H9 (cell line): ENCODE measurements at regions not wholly inside any gene's neighbourhood (a gene's known extent, or its start where the extent isn't known, plus 50 kb on each side); places are given as distances from the start of the nearest gene placed in this dataset.

ENCODE experiments used
- DNase-seq: peaks from one replicate; pipeline ENCODE4 v3.0.0-alpha.2; 2017
- H2AFZ ChIP-seq: one replicate; pipeline ENCODE4 v1.6.1; 2013; ENCODE audit warnings: mild to moderate bottlenecking, low read length, control low read depth, moderate library complexity
- H2AK5ac ChIP-seq: 2 replicates; pipeline ENCODE4 v1.6.1; 2013; ENCODE audit warnings: low read length, control low read depth, mixed read lengths; ENCODE audit not compliant: insufficient read length
- H2BK120ac ChIP-seq: one replicate; pipeline ENCODE4 v1.6.1; 2013; ENCODE audit warnings: low read depth, mild to moderate bottlenecking, low read length, control low read depth, inconsistent platforms; ENCODE audit not compliant: poor library complexity, severe bottlenecking
- H2BK12ac ChIP-seq: 2 replicates; pipeline ENCODE4 v1.6.1; 2013; ENCODE audit warnings: low read length, control low read depth, mixed read lengths, low read depth; ENCODE audit not compliant: insufficient read length
- H2BK15ac ChIP-seq: 2 replicates; pipeline ENCODE4 v1.6.1; 2013; ENCODE audit warnings: low read depth, low read length, control low read depth
- H2BK20ac ChIP-seq: one replicate; pipeline ENCODE4 v1.6.1; 2013; ENCODE audit warnings: low read depth, mild to moderate bottlenecking, low read length, control low read depth, inconsistent platforms; ENCODE audit not compliant: poor library complexity, severe bottlenecking
- H2BK5ac ChIP-seq: 2 replicates; pipeline ENCODE4 v1.6.1; 2013; ENCODE audit warnings: low read length, control low read depth, mixed read lengths; ENCODE audit not compliant: insufficient read length
- H3K14ac ChIP-seq: 2 replicates; pipeline ENCODE4 v1.6.1; 2013; ENCODE audit warnings: low read length, control low read depth; ENCODE audit not compliant: insufficient read depth
- H3K18ac ChIP-seq: 2 replicates; pipeline ENCODE4 v1.6.1; 2013; ENCODE audit warnings: low read depth, mild to moderate bottlenecking, mixed read lengths, low read length, control low read depth; ENCODE audit not compliant: insufficient read length
- H3K23ac ChIP-seq: 2 replicates; pipeline ENCODE4 v1.6.1; 2013; ENCODE audit warnings: low read length, control low read depth, mixed read lengths, low read depth; ENCODE audit not compliant: insufficient read length
- H3K23me2 ChIP-seq: 2 replicates; pipeline ENCODE4 v1.6.1; 2013; ENCODE audit warnings: low read depth, mild to moderate bottlenecking, mixed read lengths, low read length, control low read depth; ENCODE audit not compliant: insufficient read length, poor library complexity, severe bottlenecking
- H3K27ac ChIP-seq: 2 replicates; pipeline ENCODE4 v1.5.1; 2013; ENCODE audit warnings: low read length, control low read depth, mixed read lengths, low read depth; ENCODE audit not compliant: insufficient read length
- H3K27me3 ChIP-seq: 2 replicates; pipeline ENCODE4 v1.6.1; 2013; ENCODE audit warnings: low read length, control low read depth, inconsistent platforms; ENCODE audit not compliant: insufficient read depth
- H3K4ac ChIP-seq: 2 replicates; pipeline ENCODE4 v1.6.1; 2013; ENCODE audit warnings: low read depth, mild to moderate bottlenecking, control low read depth, inconsistent platforms, low read length, moderate library complexity
- H3K4me1 ChIP-seq: 2 replicates; pipeline ENCODE4 v1.6.1; 2013; ENCODE audit warnings: low read length, control low read depth, inconsistent platforms; ENCODE audit not compliant: insufficient read depth
- H3K4me2 ChIP-seq: 2 replicates; pipeline ENCODE4 v1.6.1; 2013; ENCODE audit warnings: low read length, control low read depth, mixed read lengths; ENCODE audit not compliant: insufficient read length, insufficient read depth
- H3K56ac ChIP-seq: 2 replicates; pipeline ENCODE4 v1.6.1; 2013; ENCODE audit warnings: low read depth, mild to moderate bottlenecking, mixed read lengths, low read length, control low read depth; ENCODE audit not compliant: insufficient read length
- H3K79me1 ChIP-seq: 2 replicates; pipeline ENCODE4 v1.6.1; 2013; ENCODE audit warnings: low read depth, mild to moderate bottlenecking, moderate library complexity, low read length, control low read depth, inconsistent platforms; ENCODE audit not compliant: insufficient read depth, poor library complexity, severe bottlenecking
- H3K79me2 ChIP-seq: 2 replicates; pipeline ENCODE4 v1.6.1; 2013; ENCODE audit warnings: low read length, control low read depth, inconsistent platforms; ENCODE audit not compliant: insufficient read depth
- H3K9ac ChIP-seq: 2 replicates; pipeline ENCODE4 v1.6.1; 2013; ENCODE audit warnings: low read length, control low read depth, mixed read lengths; ENCODE audit not compliant: insufficient read length; ENCODE audit errors: extremely low read depth
- H3K9me3 ChIP-seq: one replicate; pipeline ENCODE4 v1.6.1; 2013; ENCODE audit warnings: low read depth, low read length, inconsistent platforms; ENCODE audit not compliant: control insufficient read depth
- H3T11ph ChIP-seq: one replicate; pipeline ENCODE4 v1.6.1; 2013; ENCODE audit warnings: mild to moderate bottlenecking, low read length, control low read depth, inconsistent platforms
- H4K20me1 ChIP-seq: one replicate; pipeline ENCODE4 v1.6.1; 2013; ENCODE audit not compliant: control insufficient read depth, insufficient read length, insufficient read depth
- H4K5ac ChIP-seq: 2 replicates; pipeline ENCODE4 v1.6.1; 2013; ENCODE audit warnings: low read depth, mild to moderate bottlenecking, mixed read lengths, low read length, control low read depth; ENCODE audit not compliant: insufficient read length
- H4K8ac ChIP-seq: replicated peaks from 2 replicates; pipeline ENCODE4 v1.6.1; 2013; ENCODE audit warnings: low read length, control low read depth, mixed read lengths, low read depth; ENCODE audit not compliant: insufficient read length
- H4K91ac ChIP-seq: 2 replicates; pipeline ENCODE4 v1.6.1; 2013; ENCODE audit warnings: low read depth, mild to moderate bottlenecking, moderate library complexity, mixed read lengths, low read length, control low read depth; ENCODE audit not compliant: insufficient read length
- H3K27ac Mint-ChIP-seq, 3 experiments: 2 replicates in 2 of 3; 3 replicates in 1 of 3; pipeline ENCODE4 v1.8.0; 2020 to 2021; ENCODE audit warnings: mixed read lengths in 3 of 3, mild to moderate bottlenecking in 1 of 3, moderate library complexity in 1 of 3
- H3K27me3 Mint-ChIP-seq: 2 replicates; pipeline ENCODE4 v1.8.0; 2021; ENCODE audit warnings: low read depth, mild to moderate bottlenecking, moderate library complexity, mixed read lengths
- H3K36me3 Mint-ChIP-seq, 3 experiments: 2 replicates in 2 of 3; 3 replicates in 1 of 3; pipeline ENCODE4 v1.8.0; 2020 to 2021; ENCODE audit warnings: low read depth in 3 of 3, mixed read lengths in 3 of 3; ENCODE audit not compliant: insufficient read depth in 1 of 3
- H3K4me1 Mint-ChIP-seq, 2 experiments: 2 replicates each; pipeline ENCODE4 v1.8.0; 2020; ENCODE audit warnings: mixed read lengths in 2 of 2
- H3K4me3 Mint-ChIP-seq, 2 experiments: 2 replicates in 1 of 2; 3 replicates in 1 of 2; pipeline ENCODE4 v1.8.0; 2020 to 2021; ENCODE audit warnings: mild to moderate bottlenecking in 2 of 2, mixed read lengths in 2 of 2, moderate library complexity in 1 of 2
- H3K9me3 Mint-ChIP-seq, 2 experiments: 2 replicates in 1 of 2; 3 replicates in 1 of 2; pipeline ENCODE4 v1.8.0; 2020; ENCODE audit warnings: mild to moderate bottlenecking in 2 of 2, mixed read lengths in 2 of 2, moderate library complexity in 1 of 2
- WGBS: extraction: QIAGEN DNeasy Blood & Tissue Kit; methylation state at CpG from one replicate; pipeline ENCODE4 v1.1.7; 2013; ENCODE audit warnings: missing lambda C conversion rate, low lambda C conversion rate, mixed read lengths; ENCODE audit not compliant: insufficient read length; ENCODE audit errors: extremely low coverage; 5-methylcytosine and 5-hydroxymethylcytosine counted together
- TF ChIP-seq, protein P1 (sequence below): fragments of 200-600 bp; sonication (generic); conservative IDR thresholded peaks from 3 replicates; pipeline ENCODE4 v1.8.0; 2021; ENCODE audit warnings: antibody characterized with exemption, mild to moderate bottlenecking

DNA sequence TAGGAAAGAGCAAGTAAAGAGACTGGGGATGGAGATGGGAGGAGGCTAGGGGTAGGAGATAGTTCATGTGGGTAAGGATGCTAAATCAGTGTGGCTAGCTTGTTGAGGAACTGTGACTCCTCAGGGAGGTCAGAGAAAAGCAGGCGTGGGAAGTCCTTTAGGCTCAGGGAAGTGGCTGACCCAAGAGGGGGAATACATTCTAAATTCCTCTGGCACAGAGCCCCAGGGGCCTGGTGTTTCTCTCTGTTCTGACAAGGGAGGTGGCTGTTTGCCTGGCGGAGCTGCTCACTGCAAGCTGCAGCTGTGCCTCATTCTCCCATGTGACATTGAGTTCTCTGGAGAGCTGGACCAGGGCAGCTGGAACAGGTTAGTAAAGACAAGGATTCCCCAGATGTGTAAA is 152.2 kb upstream of the SLC38A2 start:
- no CpG with 5 or more reads among the region's 2 CpGs for WGBS
- Histone ChIP-seq H3T11ph (no peak overlapping the region), H2BK15ac (no peak overlapping the region), H3K14ac (no peak overlapping the region), H2BK120ac (no peak overlapping the region), H4K91ac (no peak overlapping the region), H3K9me3 (no peaks in the 10 kb centered on the region), H3K56ac (no peak overlapping the region), H2BK5ac (no peak overlapping the region), H4K5ac (no peak overlapping the region), H2AFZ (no peak overlapping the region), H4K8ac (no peak overlapping the region), H3K23me2 (no peaks in the 10 kb centered on the region), H3K4me1 (no peaks in the 10 kb centered on the region), H2AK5ac (no peak overlapping the region), H3K27me3 (no peaks in the 10 kb centered on the region), H3K79me2 (no peaks in the 10 kb centered on the region), H3K27ac (no peak overlapping the region), H4K20me1 (no peaks in the 10 kb centered on the region), H2BK20ac (no peak overlapping the region), H3K4ac (no peak overlapping the region), H3K79me1 (no peaks in the 10 kb centered on the region), H3K18ac (no peak overlapping the region), H3K4me2 (no peak overlapping the region), H3K9ac (no peak overlapping the region), H2BK12ac (no peak overlapping the region), H3K23ac (no peak overlapping the region)
- peaks cover 5 to 8% of the 10 kb centered on the region in 2 experiments; a peak in 2 of 4 replicates for H3K4me1 Mint-ChIP-seq
- no peak overlapping the region for H3K4me3 Mint-ChIP-seq
- no peak for DNase-seq
- H3K36me3 Mint-ChIP-seq: peaks cover 0 to 14% (median 4%) of the 10 kb centered on the region in 3 experiments; a peak in 3 of 7 replicates
- peak overlapping the region in 1 of 3 experiments; percentile 41; a peak in 1 of 7 replicates for H3K27ac Mint-ChIP-seq
- H3K27me3 Mint-ChIP-seq: no peaks in the 10 kb centered on the region
- peaks cover 6 to 14% of the 10 kb centered on the region in 2 experiments; a peak in 4 of 5 replicates for H3K9me3 Mint-ChIP-seq
- TF ChIP-seq, protein P1, sequence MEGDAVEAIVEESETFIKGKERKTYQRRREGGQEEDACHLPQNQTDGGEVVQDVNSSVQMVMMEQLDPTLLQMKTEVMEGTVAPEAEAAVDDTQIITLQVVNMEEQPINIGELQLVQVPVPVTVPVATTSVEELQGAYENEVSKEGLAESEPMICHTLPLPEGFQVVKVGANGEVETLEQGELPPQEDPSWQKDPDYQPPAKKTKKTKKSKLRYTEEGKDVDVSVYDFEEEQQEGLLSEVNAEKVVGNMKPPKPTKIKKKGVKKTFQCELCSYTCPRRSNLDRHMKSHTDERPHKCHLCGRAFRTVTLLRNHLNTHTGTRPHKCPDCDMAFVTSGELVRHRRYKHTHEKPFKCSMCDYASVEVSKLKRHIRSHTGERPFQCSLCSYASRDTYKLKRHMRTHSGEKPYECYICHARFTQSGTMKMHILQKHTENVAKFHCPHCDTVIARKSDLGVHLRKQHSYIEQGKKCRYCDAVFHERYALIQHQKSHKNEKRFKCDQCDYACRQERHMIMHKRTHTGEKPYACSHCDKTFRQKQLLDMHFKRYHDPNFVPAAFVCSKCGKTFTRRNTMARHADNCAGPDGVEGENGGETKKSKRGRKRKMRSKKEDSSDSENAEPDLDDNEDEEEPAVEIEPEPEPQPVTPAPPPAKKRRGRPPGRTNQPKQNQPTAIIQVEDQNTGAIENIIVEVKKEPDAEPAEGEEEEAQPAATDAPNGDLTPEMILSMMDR: no peak
